GM19238 (cell line): ENCODE measurements at regions not wholly inside any gene's neighbourhood (a gene's known extent, or its start where the extent isn't known, plus 50 kb on each side); places are given as distances from the start of the nearest gene placed in this dataset.

Source experiments
- DNase-seq: peaks from one replicate; pipeline ENCODE4 v3.0.0; 2011; ENCODE audit warnings: low spot score; ENCODE audit not compliant: insufficient read length

- DNase-seq = no peak
Observed at GRCh38 chr5:125537661-125538060, 791.2 kb upstream of the ZNF608 start.

GRCh38 chr5:125538469-125538868, 792.0 kb upstream of the ZNF608 start:
- no peak for DNase-seq

- DNase-seq = no peak
Observed at GRCh38 chr5:125541085-125541484, 794.6 kb upstream of the ZNF608 start.

GRCh38 chr5:125549322-125549911, 803.0 kb upstream of the ZNF608 start:
- no peak for DNase-seq

- no peak for DNase-seq
Observed at GRCh38 chr5:125550274-125550673, 803.8 kb upstream of the ZNF608 start.

GRCh38 chr5:125551246-125551645, 804.8 kb upstream of the ZNF608 start:
- DNase-seq = no peak

- DNase-seq = no peak
Observed at GRCh38 chr5:125551797-125552196, 805.4 kb upstream of the ZNF608 start.

- DNase-seq = no peak
Observed at GRCh38 chr5:125552486-125552885, 806.0 kb upstream of the ZNF608 start.

- no peak for DNase-seq
Observed at GRCh38 chr5:125554355-125554754, 807.9 kb upstream of the ZNF608 start.

- DNase-seq = no peak
Observed at GRCh38 chr5:125555591-125555990, 809.2 kb upstream of the ZNF608 start.

- DNase-seq = no peak
Observed at GRCh38 chr5:125558016-125558415, 811.6 kb upstream of the ZNF608 start.

- no peak for DNase-seq
Observed at GRCh38 chr5:125558466-125558865, 812.0 kb upstream of the ZNF608 start.

- DNase-seq = no peak
Observed at GRCh38 chr5:125559296-125559695, 812.9 kb upstream of the ZNF608 start.

- DNase-seq = no peak
Observed at GRCh38 chr5:125560476-125561225, 814.2 kb upstream of the ZNF608 start.

GRCh38 chr5:125564317-125564975, 818.0 kb upstream of the ZNF608 start:
- no peak for DNase-seq

GRCh38 chr5:125574491-125575044, 828.1 kb upstream of the ZNF608 start:
- DNase-seq = no peak

GRCh38 chr5:125575171-125575890, 828.9 kb upstream of the ZNF608 start:
- DNase-seq = no peak

GRCh38 chr5:125575891-125576505, 829.6 kb upstream of the ZNF608 start:
- no peak for DNase-seq

- DNase-seq = no peak
Observed at GRCh38 chr5:125576822-125577221, 830.4 kb upstream of the ZNF608 start.

GRCh38 chr5:125578551-125578950, 832.1 kb upstream of the ZNF608 start:
- DNase-seq = no peak

GRCh38 chr5:125579182-125579581, 832.7 kb upstream of the ZNF608 start:
- DNase-seq = no peak
